H9 (cell line): ENCODE measurements at regions not wholly inside any gene's neighbourhood (a gene's known extent, or its start where the extent isn't known, plus 50 kb on each side); places are given as distances from the start of the nearest gene placed in this dataset.

Experiments used
- DNase-seq: peaks from one replicate; pipeline ENCODE4 v3.0.0-alpha.2; 2017
- H2AFZ ChIP-seq: one replicate; pipeline ENCODE4 v1.6.1; 2013; ENCODE audit warnings: mild to moderate bottlenecking, low read length, control low read depth, moderate library complexity
- H2AK5ac ChIP-seq: 2 replicates; pipeline ENCODE4 v1.6.1; 2013; ENCODE audit warnings: low read length, control low read depth, mixed read lengths; ENCODE audit not compliant: insufficient read length
- H2BK120ac ChIP-seq: one replicate; pipeline ENCODE4 v1.6.1; 2013; ENCODE audit warnings: low read depth, mild to moderate bottlenecking, low read length, control low read depth, inconsistent platforms; ENCODE audit not compliant: poor library complexity, severe bottlenecking
- H2BK12ac ChIP-seq: 2 replicates; pipeline ENCODE4 v1.6.1; 2013; ENCODE audit warnings: low read length, control low read depth, mixed read lengths, low read depth; ENCODE audit not compliant: insufficient read length
- H2BK15ac ChIP-seq: 2 replicates; pipeline ENCODE4 v1.6.1; 2013; ENCODE audit warnings: low read depth, low read length, control low read depth
- H2BK20ac ChIP-seq: one replicate; pipeline ENCODE4 v1.6.1; 2013; ENCODE audit warnings: low read depth, mild to moderate bottlenecking, low read length, control low read depth, inconsistent platforms; ENCODE audit not compliant: poor library complexity, severe bottlenecking
- H2BK5ac ChIP-seq: 2 replicates; pipeline ENCODE4 v1.6.1; 2013; ENCODE audit warnings: low read length, control low read depth, mixed read lengths; ENCODE audit not compliant: insufficient read length
- H3K14ac ChIP-seq: 2 replicates; pipeline ENCODE4 v1.6.1; 2013; ENCODE audit warnings: low read length, control low read depth; ENCODE audit not compliant: insufficient read depth
- H3K18ac ChIP-seq: 2 replicates; pipeline ENCODE4 v1.6.1; 2013; ENCODE audit warnings: low read depth, mild to moderate bottlenecking, mixed read lengths, low read length, control low read depth; ENCODE audit not compliant: insufficient read length
- H3K23ac ChIP-seq: 2 replicates; pipeline ENCODE4 v1.6.1; 2013; ENCODE audit warnings: low read length, control low read depth, mixed read lengths, low read depth; ENCODE audit not compliant: insufficient read length
- H3K23me2 ChIP-seq: 2 replicates; pipeline ENCODE4 v1.6.1; 2013; ENCODE audit warnings: low read depth, mild to moderate bottlenecking, mixed read lengths, low read length, control low read depth; ENCODE audit not compliant: insufficient read length, poor library complexity, severe bottlenecking
- H3K27ac ChIP-seq: 2 replicates; pipeline ENCODE4 v1.5.1; 2013; ENCODE audit warnings: low read length, control low read depth, mixed read lengths, low read depth; ENCODE audit not compliant: insufficient read length
- H3K27me3 ChIP-seq: 2 replicates; pipeline ENCODE4 v1.6.1; 2013; ENCODE audit warnings: low read length, control low read depth, inconsistent platforms; ENCODE audit not compliant: insufficient read depth
- H3K4ac ChIP-seq: 2 replicates; pipeline ENCODE4 v1.6.1; 2013; ENCODE audit warnings: low read depth, mild to moderate bottlenecking, control low read depth, inconsistent platforms, low read length, moderate library complexity
- H3K4me1 ChIP-seq: 2 replicates; pipeline ENCODE4 v1.6.1; 2013; ENCODE audit warnings: low read length, control low read depth, inconsistent platforms; ENCODE audit not compliant: insufficient read depth
- H3K4me2 ChIP-seq: 2 replicates; pipeline ENCODE4 v1.6.1; 2013; ENCODE audit warnings: low read length, control low read depth, mixed read lengths; ENCODE audit not compliant: insufficient read length, insufficient read depth
- H3K56ac ChIP-seq: 2 replicates; pipeline ENCODE4 v1.6.1; 2013; ENCODE audit warnings: low read depth, mild to moderate bottlenecking, mixed read lengths, low read length, control low read depth; ENCODE audit not compliant: insufficient read length
- H3K79me1 ChIP-seq: 2 replicates; pipeline ENCODE4 v1.6.1; 2013; ENCODE audit warnings: low read depth, mild to moderate bottlenecking, moderate library complexity, low read length, control low read depth, inconsistent platforms; ENCODE audit not compliant: insufficient read depth, poor library complexity, severe bottlenecking
- H3K79me2 ChIP-seq: 2 replicates; pipeline ENCODE4 v1.6.1; 2013; ENCODE audit warnings: low read length, control low read depth, inconsistent platforms; ENCODE audit not compliant: insufficient read depth
- H3K9ac ChIP-seq: 2 replicates; pipeline ENCODE4 v1.6.1; 2013; ENCODE audit warnings: low read length, control low read depth, mixed read lengths; ENCODE audit not compliant: insufficient read length; ENCODE audit errors: extremely low read depth
- H3K9me3 ChIP-seq: one replicate; pipeline ENCODE4 v1.6.1; 2013; ENCODE audit warnings: low read depth, low read length, inconsistent platforms; ENCODE audit not compliant: control insufficient read depth
- H3T11ph ChIP-seq: one replicate; pipeline ENCODE4 v1.6.1; 2013; ENCODE audit warnings: mild to moderate bottlenecking, low read length, control low read depth, inconsistent platforms
- H4K20me1 ChIP-seq: one replicate; pipeline ENCODE4 v1.6.1; 2013; ENCODE audit not compliant: control insufficient read depth, insufficient read length, insufficient read depth
- H4K5ac ChIP-seq: 2 replicates; pipeline ENCODE4 v1.6.1; 2013; ENCODE audit warnings: low read depth, mild to moderate bottlenecking, mixed read lengths, low read length, control low read depth; ENCODE audit not compliant: insufficient read length
- H4K8ac ChIP-seq: replicated peaks from 2 replicates; pipeline ENCODE4 v1.6.1; 2013; ENCODE audit warnings: low read length, control low read depth, mixed read lengths, low read depth; ENCODE audit not compliant: insufficient read length
- H4K91ac ChIP-seq: 2 replicates; pipeline ENCODE4 v1.6.1; 2013; ENCODE audit warnings: low read depth, mild to moderate bottlenecking, moderate library complexity, mixed read lengths, low read length, control low read depth; ENCODE audit not compliant: insufficient read length
- H3K27ac Mint-ChIP-seq, 3 experiments: 2 replicates in 2 of 3; 3 replicates in 1 of 3; pipeline ENCODE4 v1.8.0; 2020 to 2021; ENCODE audit warnings: mixed read lengths in 3 of 3, mild to moderate bottlenecking in 1 of 3, moderate library complexity in 1 of 3
- H3K27me3 Mint-ChIP-seq: 2 replicates; pipeline ENCODE4 v1.8.0; 2021; ENCODE audit warnings: low read depth, mild to moderate bottlenecking, moderate library complexity, mixed read lengths
- H3K36me3 Mint-ChIP-seq, 3 experiments: 2 replicates in 2 of 3; 3 replicates in 1 of 3; pipeline ENCODE4 v1.8.0; 2020 to 2021; ENCODE audit warnings: low read depth in 3 of 3, mixed read lengths in 3 of 3; ENCODE audit not compliant: insufficient read depth in 1 of 3
- H3K4me1 Mint-ChIP-seq, 2 experiments: 2 replicates each; pipeline ENCODE4 v1.8.0; 2020; ENCODE audit warnings: mixed read lengths in 2 of 2
- H3K4me3 Mint-ChIP-seq, 2 experiments: 2 replicates in 1 of 2; 3 replicates in 1 of 2; pipeline ENCODE4 v1.8.0; 2020 to 2021; ENCODE audit warnings: mild to moderate bottlenecking in 2 of 2, mixed read lengths in 2 of 2, moderate library complexity in 1 of 2
- H3K9me3 Mint-ChIP-seq, 2 experiments: 2 replicates in 1 of 2; 3 replicates in 1 of 2; pipeline ENCODE4 v1.8.0; 2020; ENCODE audit warnings: mild to moderate bottlenecking in 2 of 2, mixed read lengths in 2 of 2, moderate library complexity in 1 of 2
- CTCF ChIP-seq: fragments of 200-600 bp; sonication (generic); conservative IDR thresholded peaks from 3 replicates; pipeline ENCODE4 v1.8.0; 2021; ENCODE audit warnings: antibody characterized with exemption, mild to moderate bottlenecking
- WGBS: extraction: QIAGEN DNeasy Blood & Tissue Kit; methylation state at CpG from one replicate; pipeline ENCODE4 v1.1.7; 2013; ENCODE audit warnings: missing lambda C conversion rate, low lambda C conversion rate, mixed read lengths; ENCODE audit not compliant: insufficient read length; ENCODE audit errors: extremely low coverage; 5-methylcytosine and 5-hydroxymethylcytosine counted together

DNA sequence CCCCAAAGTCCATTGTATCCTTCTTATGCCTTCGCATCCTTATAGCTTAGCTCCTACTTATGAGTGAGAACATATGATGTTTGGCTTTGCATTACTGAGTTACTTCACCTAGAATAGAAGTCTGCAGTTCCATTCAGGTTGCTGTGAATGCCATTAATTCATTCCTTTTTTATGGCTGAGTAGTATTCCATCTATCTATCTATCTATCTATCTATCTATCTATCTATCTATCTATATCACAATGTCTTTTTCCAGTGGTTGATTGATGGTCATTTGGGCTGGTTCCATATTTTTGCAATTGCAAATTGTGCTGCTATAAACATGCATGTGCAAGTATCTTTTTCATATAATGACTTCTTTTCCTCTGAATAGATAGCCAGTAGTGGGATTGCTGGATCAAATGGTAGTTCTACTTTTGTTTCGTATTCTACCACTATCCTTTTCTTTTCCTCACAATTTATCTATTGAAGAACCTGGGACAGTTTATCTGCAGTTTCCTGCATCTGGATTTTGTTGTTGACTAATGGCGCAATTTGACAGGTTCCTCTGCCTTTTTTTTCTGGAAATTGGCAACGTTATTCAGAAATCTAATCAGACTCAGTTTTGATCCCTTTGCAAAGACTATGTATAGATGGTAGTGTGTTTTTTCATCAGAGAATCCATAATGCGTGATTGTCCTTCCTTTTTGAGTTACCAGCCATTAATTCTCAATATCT, 287.2 kb downstream of the ARL4A start:
- H3K23ac ChIP-seq, result no peak overlapping the region
- no peak overlapping the region for H2AFZ ChIP-seq
- WGBS, result no CpG with 5 or more reads among the region's 5 CpGs
- H3K4me1 ChIP-seq, result no peaks in the 10 kb centered on the region; the same call in 1 of the 2 replicates
- H3K14ac ChIP-seq, result no peak overlapping the region
- H2BK12ac ChIP-seq, result no peak overlapping the region
- no peak overlapping the region for H4K5ac ChIP-seq
- no peak overlapping the region for H4K8ac ChIP-seq
- Mint-ChIP-seq H3K4me1 (no peaks in the 10 kb centered on the region), H3K27me3 (no peaks in the 10 kb centered on the region), H3K9me3 (no peaks in the 10 kb centered on the region), H3K36me3 (no peaks in the 10 kb centered on the region), H3K4me3 (no peak overlapping the region), H3K27ac (no peak overlapping the region)
- no peak overlapping the region for H3K9ac ChIP-seq
- H3K56ac ChIP-seq, result no peak overlapping the region
- no peak overlapping the region for H2BK20ac ChIP-seq
- no peak overlapping the region for H2BK15ac ChIP-seq
- H4K91ac ChIP-seq, result no peak overlapping the region
- H3K79me2 ChIP-seq, result no peaks in the 10 kb centered on the region
- no peaks in the 10 kb centered on the region for H4K20me1 ChIP-seq
- no peak for TF ChIP-seq CTCF
- H3K27ac ChIP-seq, result no peak overlapping the region
- H3T11ph ChIP-seq, result no peak overlapping the region
- H2BK5ac ChIP-seq, result no peak overlapping the region
- H3K23me2 ChIP-seq, result no peaks in the 10 kb centered on the region
- DNase-seq, result no peak
- no peaks in the 10 kb centered on the region for H3K79me1 ChIP-seq
- H2AK5ac ChIP-seq, result no peak overlapping the region
- H3K27me3 ChIP-seq, result no peaks in the 10 kb centered on the region
- H3K18ac ChIP-seq, result no peak overlapping the region
- no peak overlapping the region for H2BK120ac ChIP-seq
- no peak overlapping the region for H3K4me2 ChIP-seq
- no peak overlapping the region for H3K4ac ChIP-seq
- no peaks in the 10 kb centered on the region for H3K9me3 ChIP-seq
